ENCODE measurements at regions not wholly inside any gene's neighbourhood (a gene's known extent, or its start where the extent isn't known, plus 50 kb on each side); places are given as distances from the start of the nearest gene placed in this dataset.

- TF ChIP-seq CTCF (IDR thresholded peaks at IDR 0.05; ENCODE audit: low read depth, low read length) (no peak), EZH2phosphoT487 (IDR thresholded peaks at IDR 0.05; ENCODE audit: low read depth) (no peak)
Observed at GRCh38 chr1:199220031-199220430, 581.2 kb downstream of the PTPRC start.

All from OCI-LY3 (cell line).